ENCODE measurements at regions not wholly inside any gene's neighbourhood (a gene's known extent, or its start where the extent isn't known, plus 50 kb on each side); places are given as distances from the start of the nearest gene placed in this dataset.

- TF ChIP-seq EZH2 (IDR thresholded peaks at IDR 0.05) (no peak), POLR2AphosphoS5 (IDR thresholded peaks at IDR 0.05; ENCODE audit: borderline replicate concordance, low read depth, low read length) (no peak), FOXP2 (optimal IDR thresholded peaks at IDR 0.05; ENCODE audit: control extremely low read depth, extremely low read length, insufficient read depth) (no peak)
These were observed 863.8 kb upstream of the AUTS2 start for GRCh38 chr7:68734431-68734830.
